ENCODE measurements at regions not wholly inside any gene's neighbourhood (a gene's known extent, or its start where the extent isn't known, plus 50 kb on each side); places are given as distances from the start of the nearest gene placed in this dataset.
"Not testable (repeated sequence)": the region's sequence is repeated elsewhere in the genome, so short reads cannot be mapped to it uniquely, and the experiment has no call there.

DNA sequence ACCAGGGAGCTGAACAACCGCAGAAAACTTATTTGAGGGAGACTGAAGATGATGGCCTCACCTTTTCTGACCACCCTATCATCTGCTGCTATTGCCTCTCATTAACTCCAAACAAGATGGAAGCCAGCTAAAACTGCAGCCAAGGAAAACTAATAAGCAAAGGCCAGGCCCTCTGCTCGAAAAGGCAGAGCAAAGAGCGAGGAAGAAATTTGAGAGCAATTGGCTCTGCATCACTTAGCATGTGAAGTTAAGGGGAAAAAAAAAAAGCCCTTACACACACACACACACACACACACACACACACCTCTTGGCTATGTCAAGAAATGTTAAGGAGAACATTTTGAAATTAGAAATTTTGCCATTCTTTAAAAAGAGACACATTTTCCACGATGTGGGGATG is 228.1 kb upstream of the CYLC2 start:
- ChIA-PET POLR2A (no interaction called here), CTCF (no interaction called here)

DNA sequence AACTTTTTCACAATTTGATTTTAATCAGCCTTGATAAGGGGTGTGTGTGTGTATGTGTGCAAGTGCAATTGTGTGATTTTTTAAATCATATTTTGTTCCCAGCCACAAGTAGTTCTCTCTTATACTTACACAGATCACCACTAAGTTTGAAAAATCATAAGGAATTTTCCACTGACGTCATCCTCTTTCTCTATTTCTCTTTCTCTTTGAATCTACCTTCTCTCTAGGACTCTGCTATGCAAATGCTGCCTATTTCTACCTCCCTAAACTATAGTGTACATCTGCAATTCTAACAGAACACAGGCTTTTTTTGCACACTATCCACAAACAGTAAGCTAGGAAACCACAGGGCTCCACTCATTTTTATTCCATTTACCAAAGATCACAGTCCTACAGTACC is 254.6 kb upstream of the CYLC2 start:
- POLR2A ChIA-PET: no interaction called here
- CTCF ChIA-PET: no interaction called here

DNA sequence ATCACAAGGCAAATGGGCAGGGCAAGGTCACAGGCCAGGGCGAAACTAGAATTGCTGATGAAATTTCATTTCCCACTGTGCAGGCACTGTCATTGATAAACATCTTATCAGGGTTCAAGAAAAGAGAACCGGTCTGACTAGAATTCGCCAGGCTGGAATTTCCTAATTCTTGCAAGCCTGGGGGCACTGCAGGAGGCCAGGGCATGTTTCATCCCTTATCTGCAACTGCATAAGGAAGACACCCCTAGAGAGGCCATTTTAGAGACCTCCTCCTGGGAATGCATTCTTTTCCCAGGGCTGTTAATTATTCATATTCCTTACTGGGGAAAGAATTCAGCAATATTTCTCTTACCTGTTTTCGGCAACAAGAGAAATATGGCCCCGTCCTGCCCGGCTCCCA is 266.2 kb upstream of the CYLC2 start:
- ChIA-PET CTCF (no interaction called here), POLR2A (no interaction called here)

DNA sequence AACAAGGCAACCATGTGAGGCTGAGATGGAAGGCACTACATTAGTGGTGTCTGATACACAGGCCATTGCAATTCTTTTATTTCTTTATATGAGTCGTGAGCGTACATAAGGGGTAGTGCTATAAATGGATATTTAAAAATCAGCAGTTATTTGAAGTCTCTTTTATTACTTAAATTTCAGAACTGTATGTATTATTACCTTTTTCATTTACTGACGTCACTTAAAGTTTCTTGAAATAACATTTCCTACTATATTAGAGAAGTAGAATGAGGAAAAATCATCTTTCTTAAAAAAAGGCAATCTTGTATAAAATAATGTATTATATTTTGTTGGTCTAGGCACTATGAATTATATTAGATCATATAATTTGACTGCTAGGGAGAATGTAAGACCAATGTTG is 280.9 kb upstream of the CYLC2 start:
- ChIA-PET POLR2A (no interaction called here), CTCF (no interaction called here)

DNA sequence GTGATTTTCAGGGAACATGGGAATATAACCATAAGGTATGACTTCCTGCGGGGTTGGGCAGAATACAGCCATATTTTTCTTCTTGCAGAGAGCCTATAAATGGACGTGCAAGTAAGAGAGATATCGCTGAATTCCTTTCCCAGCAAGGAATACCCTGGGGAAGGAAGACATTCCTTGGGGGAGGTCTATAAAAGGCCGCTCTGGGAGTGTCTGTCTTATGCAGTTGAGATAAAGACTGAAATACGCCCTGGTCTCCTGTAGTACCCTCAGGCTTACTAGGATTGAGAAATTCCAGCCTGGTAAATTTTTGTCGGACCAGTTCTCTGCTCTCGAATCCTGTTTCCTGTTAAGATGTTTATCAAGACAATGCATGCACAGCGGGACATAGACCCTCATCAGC is 282.2 kb upstream of the CYLC2 start:
- POLR2A ChIA-PET, CTCF ChIA-PET: not testable (repeated sequence)

DNA sequence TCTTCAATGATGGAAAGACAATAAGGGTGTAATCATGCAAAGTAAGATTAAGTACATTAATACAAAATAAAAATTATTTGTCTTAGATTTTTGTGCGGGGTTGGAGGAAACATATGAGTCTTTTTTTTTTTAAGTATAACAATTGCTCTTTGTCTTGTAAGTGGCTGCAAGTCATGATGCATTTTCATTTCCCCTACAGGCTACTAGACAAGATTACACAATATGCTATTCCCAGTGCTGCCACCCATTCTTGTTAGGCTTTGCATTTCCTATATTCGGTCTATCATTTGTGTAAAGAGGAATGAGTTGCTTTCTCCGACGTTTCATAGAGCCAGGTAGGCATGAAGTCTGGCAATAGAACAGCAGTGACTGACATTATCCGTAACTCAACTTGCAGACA is 294.2 kb upstream of the CYLC2 start:
- ChIA-PET POLR2A (no interaction called here), CTCF (no interaction called here)

DNA sequence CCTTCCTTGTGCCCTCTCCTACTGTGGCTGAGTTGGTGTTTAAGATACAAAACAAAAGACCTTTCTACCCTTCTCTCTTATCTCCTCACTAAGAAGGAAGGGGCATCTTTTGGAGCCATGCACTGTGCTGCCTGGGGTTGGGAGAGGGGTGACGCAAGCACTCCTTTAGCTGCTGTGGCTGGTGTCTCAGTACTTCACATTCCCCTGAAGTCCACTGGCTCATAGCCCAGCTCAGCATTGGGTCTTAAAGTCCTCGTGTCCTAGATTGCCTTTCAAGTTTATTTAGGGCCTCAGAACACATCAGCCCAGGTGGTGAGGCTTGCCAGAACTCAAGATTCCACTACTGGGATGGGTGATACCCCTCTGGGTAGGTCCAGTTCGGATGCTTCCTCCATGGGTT is 325.9 kb upstream of the CYLC2 start:
- ChIA-PET POLR2A (no interaction called here), CTCF (no interaction called here)

DNA sequence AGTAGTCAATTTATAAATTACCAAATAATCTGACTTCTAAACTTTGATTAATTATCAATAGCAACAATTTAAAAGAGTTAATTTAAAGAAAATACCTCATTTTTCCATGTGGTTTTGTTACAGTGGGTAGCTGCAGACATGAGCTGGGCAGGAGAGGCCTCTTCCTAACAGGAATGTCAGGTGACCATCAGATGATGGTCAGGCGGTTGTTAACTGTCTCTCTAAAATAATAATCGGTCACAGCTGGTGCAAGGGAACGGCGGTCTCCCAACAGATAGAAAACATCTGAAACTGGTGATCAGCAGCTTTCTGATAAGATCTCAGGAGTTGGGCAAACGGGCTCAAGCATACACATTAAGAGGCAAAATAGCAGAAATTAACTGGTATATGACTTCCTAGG is 342.7 kb upstream of the CYLC2 start:
- ChIA-PET POLR2A (no interaction called here), CTCF (no interaction called here)

DNA sequence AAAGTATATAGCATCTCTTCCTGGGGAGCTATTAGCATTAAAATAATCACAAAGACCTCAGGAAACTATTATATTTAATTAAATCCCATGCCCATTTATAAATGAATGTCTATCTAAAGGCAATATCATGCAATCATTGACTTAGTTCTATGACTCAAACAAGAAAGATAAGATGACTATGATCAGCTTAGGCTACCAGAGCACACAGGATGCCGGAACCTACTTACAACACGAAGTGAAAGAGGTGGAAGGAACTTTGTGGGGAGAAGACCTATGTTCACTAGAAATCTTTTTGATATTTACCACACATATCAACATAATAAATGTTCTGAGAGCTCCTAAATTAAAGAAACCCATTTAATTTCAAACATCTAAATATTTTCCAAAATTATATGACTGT is 344.2 kb upstream of the CYLC2 start:
- ChIA-PET CTCF (no interaction called here), POLR2A (no interaction called here)

DNA sequence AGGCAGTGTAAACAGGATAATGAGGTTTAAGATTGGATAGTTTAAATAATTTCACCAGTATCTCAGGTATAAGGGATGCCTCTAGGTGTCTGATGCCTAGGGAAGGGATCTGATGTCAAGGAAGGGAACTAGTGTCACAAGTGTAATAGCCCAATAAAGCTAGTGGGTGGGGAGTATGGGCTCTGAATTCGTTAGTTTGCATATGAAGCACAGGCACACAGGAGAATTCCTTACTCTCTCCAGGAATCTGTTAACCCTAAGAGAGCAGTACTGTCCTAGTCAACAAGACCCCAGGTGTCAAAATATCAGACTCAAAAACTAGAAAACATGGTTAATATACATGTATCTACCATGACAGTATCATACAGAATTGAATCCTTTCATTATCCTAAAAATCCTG is 352.5 kb upstream of the CYLC2 start:
- ChIA-PET POLR2A (no interaction called here), CTCF (no interaction called here)

DNA sequence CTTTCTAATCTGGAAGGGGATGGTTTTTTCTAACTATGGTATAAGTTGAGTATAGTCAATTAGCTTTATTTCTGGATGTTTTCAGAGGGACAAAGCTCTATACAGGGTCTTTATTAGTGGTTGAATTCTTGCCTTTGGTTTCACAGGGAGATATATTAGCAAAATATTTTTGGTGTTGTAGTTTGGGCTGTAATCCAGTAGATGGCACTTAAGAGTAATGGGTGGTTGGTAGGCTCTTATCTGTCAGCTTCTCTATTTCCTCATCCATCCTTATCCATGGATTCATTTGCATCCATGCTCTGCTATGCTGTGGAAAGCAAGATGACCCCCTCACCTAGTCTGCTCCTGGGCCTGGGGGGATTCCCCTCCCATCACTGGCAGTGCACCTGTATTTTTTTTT is 363.6 kb upstream of the CYLC2 start:
- ChIA-PET POLR2A (no interaction called here), CTCF (no interaction called here)

DNA sequence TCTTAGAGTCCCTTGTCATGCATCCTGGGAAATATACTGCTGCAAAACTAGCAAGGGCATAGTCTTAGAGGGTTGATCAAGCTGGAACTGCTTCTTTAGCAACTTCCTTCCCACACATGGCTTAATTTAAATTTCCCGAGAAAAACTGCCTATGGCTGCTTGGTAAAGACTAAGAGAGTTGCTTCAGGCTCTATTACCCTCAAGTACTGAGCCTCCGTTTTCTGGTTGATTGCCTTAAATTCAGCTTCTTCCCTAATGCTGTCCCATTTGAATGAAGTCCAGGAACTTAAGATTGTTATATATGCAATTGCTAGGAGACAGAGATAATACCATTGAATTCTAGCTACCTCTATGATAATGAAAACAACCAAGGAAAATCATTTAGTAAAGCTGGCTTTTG is 385.7 kb upstream of the CYLC2 start:
- ChIA-PET POLR2A (no interaction called here), CTCF (no interaction called here)

DNA sequence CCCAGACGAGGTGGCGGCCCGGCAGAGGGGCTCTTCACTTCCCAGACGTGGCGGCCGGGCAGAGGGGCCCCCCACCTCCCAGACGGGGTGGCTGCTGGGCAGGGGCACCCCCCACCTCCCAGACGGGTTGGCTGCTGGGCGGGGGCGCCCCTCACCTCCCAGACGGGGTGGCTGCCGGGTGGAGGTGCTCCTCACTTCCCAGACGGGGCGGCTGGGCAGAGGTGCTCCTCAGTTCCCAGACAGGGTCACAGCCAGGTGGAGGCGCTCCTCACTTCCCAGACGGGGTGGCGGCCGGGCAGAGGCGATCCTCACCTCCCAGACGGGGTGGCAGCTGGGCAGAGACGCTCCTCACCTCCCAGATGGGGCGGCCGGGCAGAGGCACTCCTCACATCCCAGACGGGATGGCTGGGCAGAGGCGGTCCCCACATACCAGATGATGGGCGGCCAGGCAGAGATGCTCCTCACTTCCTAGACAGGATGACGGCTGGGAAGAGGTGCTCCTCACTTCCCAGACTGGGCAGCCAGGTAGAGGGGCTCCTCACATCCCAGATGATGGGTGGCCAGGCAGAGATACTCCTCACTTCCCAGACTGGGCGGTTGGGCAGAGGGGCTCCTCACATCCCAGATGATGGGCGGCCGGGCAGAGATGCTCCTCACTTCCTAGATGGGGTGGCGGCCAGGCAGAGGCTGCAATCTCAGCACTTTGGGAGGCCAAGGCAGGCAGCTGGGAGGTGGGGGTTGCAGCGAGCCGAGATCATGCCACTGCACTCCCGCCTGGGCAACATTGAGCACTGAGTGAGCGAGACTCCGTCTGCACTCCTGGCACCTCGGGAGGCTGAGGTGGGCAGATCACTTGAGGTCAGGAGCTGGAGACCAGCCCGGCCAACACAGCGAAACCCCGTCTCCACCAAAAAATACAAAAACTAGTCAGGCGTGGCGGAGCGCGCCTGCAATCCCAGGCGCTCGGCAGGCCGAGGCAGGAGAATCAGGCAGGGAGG is 391.6 kb upstream of the CYLC2 start:
- CTCF ChIA-PET, POLR2A ChIA-PET: not testable (repeated sequence)

DNA sequence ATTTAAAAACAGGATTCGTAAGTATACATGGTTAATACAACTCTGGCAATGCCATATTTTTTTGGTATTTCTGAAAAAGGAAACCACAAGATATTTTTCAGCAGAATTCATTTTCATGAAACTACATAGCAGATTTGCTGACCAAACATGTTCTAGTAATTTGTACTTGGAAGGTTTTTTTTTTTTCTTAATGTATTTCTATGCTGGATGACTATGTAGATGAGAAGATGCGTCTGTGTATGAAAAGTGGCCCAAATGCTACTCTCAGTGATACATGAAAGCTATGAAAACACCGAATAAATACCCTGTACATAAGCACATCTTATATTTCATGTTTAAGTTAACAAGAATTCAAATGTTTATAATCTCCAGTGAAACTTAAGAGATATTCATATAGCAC is 400.9 kb upstream of the CYLC2 start:
- CTCF ChIA-PET: no interaction called here
- POLR2A ChIA-PET: no interaction called here

DNA sequence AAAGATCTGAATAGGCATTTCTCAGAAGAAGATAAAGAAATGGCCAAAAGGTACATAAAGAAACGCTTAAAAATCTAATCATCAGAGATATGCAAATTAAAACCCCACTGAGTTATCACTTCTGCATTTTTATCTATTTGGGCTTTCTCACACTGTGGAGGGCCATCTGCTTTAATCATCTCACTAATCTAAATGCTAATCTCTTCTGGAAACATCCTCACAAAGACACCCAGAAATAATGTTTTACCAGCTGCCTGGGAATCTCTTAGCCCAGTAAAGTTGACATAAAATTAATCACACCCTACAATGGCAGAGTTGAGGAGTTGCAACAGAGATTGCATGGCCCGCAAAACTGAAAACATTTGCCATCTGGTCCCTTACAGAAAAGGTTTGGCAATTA is 407.9 kb upstream of the CYLC2 start:
- ChIA-PET POLR2A (no interaction called here), CTCF (no interaction called here)

DNA sequence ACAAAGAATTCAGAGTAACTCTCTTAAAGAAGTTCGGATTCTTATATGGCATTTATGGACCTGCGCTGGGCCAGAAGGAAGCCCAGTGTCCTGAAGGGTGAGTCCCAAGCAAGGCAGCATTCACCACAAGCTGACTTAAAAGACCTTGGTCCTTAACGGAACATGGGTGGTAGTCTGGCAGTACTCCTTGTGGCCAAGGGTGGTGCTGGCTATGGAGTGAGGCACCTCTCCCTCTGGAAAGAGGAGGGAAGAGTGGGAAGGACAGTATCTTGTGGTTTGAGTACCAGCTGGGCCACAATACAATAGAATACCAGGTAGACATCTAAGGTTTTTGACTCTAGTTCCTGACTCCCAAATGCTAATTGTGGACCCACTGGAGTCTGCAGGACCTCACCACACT is 425.7 kb upstream of the CYLC2 start:
- POLR2A ChIA-PET: no interaction called here
- CTCF ChIA-PET: no interaction called here

DNA sequence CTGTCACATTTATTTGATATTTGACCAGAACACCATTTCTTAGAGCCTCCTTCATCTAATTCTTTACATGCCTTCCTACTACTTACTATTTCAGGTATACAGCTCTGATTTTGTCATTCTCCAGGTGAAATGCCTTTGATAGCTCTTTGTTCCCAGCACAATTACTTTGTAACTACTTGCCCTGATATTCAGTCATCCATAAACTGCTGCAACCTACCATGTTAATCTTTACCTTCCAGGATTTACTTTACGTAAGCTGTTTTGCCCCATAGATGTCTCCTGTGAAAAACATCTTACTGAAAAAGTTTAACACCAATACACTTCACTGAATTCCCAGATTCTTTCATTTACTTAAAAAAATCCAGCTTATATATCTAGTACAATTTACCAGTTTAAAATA is 443.8 kb upstream of the CYLC2 start:
- POLR2A ChIA-PET: no interaction called here
- CTCF ChIA-PET: no interaction called here

DNA sequence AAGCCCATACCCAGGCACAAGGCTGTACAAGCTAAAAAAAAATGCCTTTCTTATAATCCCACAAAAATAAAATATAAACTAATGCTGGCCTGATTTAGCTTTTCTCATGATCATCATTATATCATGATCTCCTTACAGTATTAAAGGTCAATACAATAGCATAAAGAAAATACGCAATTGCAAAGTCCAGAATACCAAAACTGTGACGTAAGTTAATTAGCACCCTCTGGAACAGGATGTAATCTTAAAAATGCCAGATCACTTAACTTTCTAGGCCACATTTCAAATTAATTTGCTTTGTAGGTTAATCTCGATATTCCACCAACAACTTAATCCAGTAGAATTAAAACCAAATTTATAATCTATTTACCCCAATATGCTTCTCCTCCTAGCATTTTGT is 444.2 kb upstream of the CYLC2 start:
- CTCF ChIA-PET: no interaction called here
- POLR2A ChIA-PET: no interaction called here

DNA sequence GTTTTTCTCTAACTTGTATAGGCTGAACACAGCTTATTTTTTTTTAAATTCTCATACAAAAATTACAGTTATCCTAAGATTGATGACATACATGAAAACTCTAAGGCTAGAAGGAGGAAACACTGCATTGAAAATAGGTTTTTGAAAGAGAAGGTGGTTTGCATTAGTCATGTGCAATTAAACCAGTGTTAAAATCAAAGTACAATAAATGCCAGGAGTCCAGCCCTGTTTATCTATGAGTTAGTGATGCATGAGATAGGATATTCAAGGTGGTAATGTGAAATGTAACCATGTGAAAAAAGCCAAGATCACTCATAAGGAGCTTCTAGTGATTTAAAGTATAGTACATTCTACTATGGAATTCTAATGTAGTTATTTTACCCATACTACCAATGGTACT is 444.9 kb upstream of the CYLC2 start:
- POLR2A ChIA-PET: no interaction called here
- CTCF ChIA-PET: no interaction called here

DNA sequence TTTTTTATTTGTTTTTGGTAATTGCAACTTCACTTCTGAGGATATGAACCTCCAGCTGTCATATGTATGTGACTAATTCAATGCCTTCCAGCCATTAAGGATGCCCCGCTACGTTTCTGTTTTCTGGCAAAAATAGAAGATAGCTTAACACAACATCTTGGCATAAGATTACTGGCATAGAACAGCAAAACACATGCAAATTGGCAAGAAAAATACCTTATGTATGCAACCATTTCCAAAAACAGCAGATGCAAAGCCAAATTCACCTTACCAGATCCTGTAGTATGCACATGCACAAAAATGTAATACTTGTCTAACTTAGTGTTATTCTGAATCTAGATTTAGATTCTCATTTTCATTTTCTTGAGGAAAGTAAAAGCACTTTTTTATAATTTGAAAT is 461.1 kb upstream of the CYLC2 start:
- ChIA-PET POLR2A (no interaction called here), CTCF (no interaction called here)

DNA sequence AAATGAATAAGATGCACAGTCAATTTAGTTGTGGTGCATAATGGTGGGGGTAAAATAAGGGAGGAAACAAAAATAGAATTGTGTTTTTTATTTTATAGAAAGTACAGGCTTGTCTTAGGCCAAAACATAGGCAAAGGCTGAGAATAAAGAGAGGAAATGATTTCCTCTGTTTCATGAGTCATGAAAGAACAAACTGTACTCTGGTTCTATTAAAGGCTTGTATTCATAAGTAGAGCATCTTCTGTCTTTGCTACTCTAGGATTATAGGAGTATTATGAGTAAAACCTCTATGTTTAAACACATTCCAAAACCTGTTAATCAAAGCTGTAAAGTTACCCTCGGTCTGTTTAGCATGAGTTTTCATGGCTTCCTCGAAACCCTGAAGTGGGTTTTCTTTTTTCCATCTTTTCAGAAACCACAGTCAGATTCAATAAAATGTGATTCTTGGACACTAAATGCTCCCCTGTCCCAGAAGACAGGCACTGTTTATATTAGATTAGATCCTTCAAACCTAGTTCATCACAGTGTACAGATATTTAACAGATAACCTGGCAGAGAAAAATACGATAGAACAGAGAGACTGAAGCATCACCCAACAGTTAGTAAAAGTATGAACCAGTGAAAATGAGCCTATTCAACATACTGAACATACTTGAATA is 473.9 kb upstream of the CYLC2 start:
- POLR2A ChIA-PET: no interaction called here
- CTCF ChIA-PET: no interaction called here

DNA sequence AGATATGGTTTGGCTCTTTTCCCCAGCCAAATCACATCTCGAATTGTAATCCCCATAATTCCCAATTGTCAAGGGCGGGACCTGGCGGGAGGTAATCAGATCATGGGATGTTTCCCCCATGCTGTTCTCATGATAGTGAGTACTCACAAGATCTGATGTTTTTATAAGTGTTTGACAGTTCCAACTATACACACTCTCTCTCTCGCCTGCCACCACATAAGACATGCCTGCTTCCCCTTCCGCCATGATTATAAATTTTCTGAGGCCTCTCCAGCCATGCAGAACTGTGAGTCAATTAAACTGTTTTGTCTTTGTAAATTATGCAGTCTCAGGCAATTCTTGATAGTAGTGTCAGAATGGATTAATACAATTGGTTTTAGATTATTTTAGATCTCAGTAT is 475.7 kb upstream of the CYLC2 start:
- ChIA-PET CTCF (no interaction called here), POLR2A (no interaction called here)
